IMR-90 (cell line): ENCODE measurements at regions not wholly inside any gene's neighbourhood (a gene's known extent, or its start where the extent isn't known, plus 50 kb on each side); places are given as distances from the start of the nearest gene placed in this dataset.

ENCODE experiments used
- ATAC-seq: fragments of 200-7000 bp; cut with Tn5 transposase; 2 replicates; pipeline ENCODE4 v1.9.1; 2020; ENCODE audit warnings: low read depth, mild to moderate bottlenecking, moderate library complexity
- BruUV-seq: library from RNA; stranded (reverse); fragments of 400-500 nt; replicated peaks from 2 replicates; lab custom pipeline; 2021; lab: Mats Ljungman, UMichigan
- CTCF ChIA-PET: fragments of 300-600 bp; formaldehyde crosslinking; extraction: SDS; loops from one replicate; lab custom pipeline; 2021; ENCODE audit warnings: antibody characterized with exemption; lab: Yijun Ruan, JAX
- POLR2A ChIA-PET: fragments of 300-600 bp; sonication (Branson Sonifier 250); formaldehyde crosslinking; loops from one replicate; lab custom pipeline; 2022; ENCODE audit warnings: antibody characterized with exemption; ENCODE audit not compliant: unreplicated experiment; lab: Charles Lee
- DNase-seq: peaks from one replicate; pipeline ENCODE4 v3.0.0; 2013
- H2AFZ ChIP-seq: replicated peaks from 2 replicates; pipeline ENCODE3; 2013; ENCODE audit warnings: low read length, mild to moderate bottlenecking; ENCODE audit not compliant: poor library complexity
- H2AK5ac ChIP-seq: 2 replicates; pipeline ENCODE4 v1.6.1; 2013; ENCODE audit warnings: low read depth, low read length, inconsistent platforms
- H2AK9ac ChIP-seq: replicated peaks from 2 replicates; pipeline ENCODE3; 2013; ENCODE audit warnings: mild to moderate bottlenecking, low read depth, low read length, moderate library complexity; ENCODE audit not compliant: poor library complexity
- H2BK120ac ChIP-seq: 2 replicates; pipeline ENCODE4 v1.6.1; 2013; ENCODE audit warnings: low read depth, low read length, inconsistent platforms
- H2BK15ac ChIP-seq: 3 replicates; pipeline ENCODE4 v1.6.1; 2013; ENCODE audit warnings: low read depth, low read length, inconsistent platforms
- H2BK20ac ChIP-seq: 2 replicates; pipeline ENCODE4 v1.6.1; 2013; ENCODE audit warnings: low read depth, mild to moderate bottlenecking, inconsistent platforms, low read length, moderate library complexity
- H2BK5ac ChIP-seq: 2 replicates; pipeline ENCODE4 v1.6.1; 2013; ENCODE audit warnings: mild to moderate bottlenecking, low read depth, low read length, inconsistent platforms; ENCODE audit not compliant: poor library complexity, severe bottlenecking
- H3K14ac ChIP-seq: replicated peaks from 2 replicates; pipeline ENCODE4 v1.6.1; 2013; ENCODE audit warnings: low read depth, low read length, inconsistent platforms
- H3K18ac ChIP-seq: 2 replicates; pipeline ENCODE4 v1.6.1; 2013; ENCODE audit warnings: low read depth, low read length, control low read depth
- H3K23ac ChIP-seq: 2 replicates; pipeline ENCODE4 v1.6.1; 2013; ENCODE audit warnings: low read depth, low read length, inconsistent platforms
- H3K27ac ChIP-seq: 2 replicates; pipeline ENCODE4 v1.5.1; 2013; ENCODE audit warnings: mild to moderate bottlenecking, control low read depth, low read length; ENCODE audit not compliant: insufficient read depth
- H3K27me3 ChIP-seq: 2 replicates; pipeline ENCODE4 v1.6.1; 2013; ENCODE audit warnings: low read length; ENCODE audit not compliant: control insufficient read depth, insufficient read depth
- H3K36me3 ChIP-seq: 2 replicates; pipeline ENCODE4 v1.6.1; 2013; ENCODE audit warnings: low read length, mixed read lengths; ENCODE audit not compliant: control insufficient read depth, insufficient read depth
- H3K4ac ChIP-seq: 2 replicates; pipeline ENCODE4 v1.6.1; 2013; ENCODE audit warnings: low read depth, low read length, inconsistent platforms
- H3K4me1 ChIP-seq: 2 replicates; pipeline ENCODE4 v1.6.1; 2013; ENCODE audit warnings: low read length, mixed read lengths; ENCODE audit not compliant: control insufficient read depth, insufficient read depth
- H3K4me2 ChIP-seq: 2 replicates; pipeline ENCODE4 v1.6.1; 2013; ENCODE audit warnings: low read depth, mild to moderate bottlenecking, control low read depth, low read length, moderate library complexity
- H3K4me3 ChIP-seq: 2 replicates; pipeline ENCODE4 v1.5.1; 2013; ENCODE audit warnings: low read depth, mild to moderate bottlenecking, control low read depth, low read length, moderate library complexity; ENCODE audit not compliant: insufficient read depth
- H3K56ac ChIP-seq: 2 replicates; pipeline ENCODE4 v1.6.1; 2013; ENCODE audit warnings: low read length, inconsistent platforms; ENCODE audit not compliant: insufficient read depth; ENCODE audit errors: extremely low read depth
- H3K79me1 ChIP-seq, 2 experiments: 2 replicates each; pipeline ENCODE4 v1.6.1; 2013; ENCODE audit warnings: low read length in 2 of 2, inconsistent platforms in 1 of 2, low read depth in 1 of 2
- H3K9ac ChIP-seq: 2 replicates; pipeline ENCODE4 v1.6.1; 2013; ENCODE audit warnings: low read depth, low read length, control low read depth
- H3K9me1 ChIP-seq: 2 replicates; pipeline ENCODE4 v1.6.1; 2013; ENCODE audit warnings: low read length, inconsistent platforms; ENCODE audit not compliant: insufficient read depth
- H3K9me3 ChIP-seq: 2 replicates; pipeline ENCODE4 v1.6.1; 2013; ENCODE audit warnings: low read length; ENCODE audit not compliant: control insufficient read depth, insufficient read depth
- H4K20me1 ChIP-seq: 2 replicates; pipeline ENCODE4 v1.6.1; 2013; ENCODE audit warnings: low read length, inconsistent platforms; ENCODE audit not compliant: insufficient read depth
- H4K5ac ChIP-seq: 2 replicates; pipeline ENCODE4 v1.6.1; 2013; ENCODE audit warnings: mild to moderate bottlenecking, low read depth, low read length, control low read depth
- H4K8ac ChIP-seq, 2 experiments: 2 replicates each; pipeline ENCODE4 v1.6.1; 2013; ENCODE audit warnings: low read depth in 2 of 2, low read length in 2 of 2, control low read depth in 1 of 2, inconsistent platforms in 1 of 2
- H4K91ac ChIP-seq: 2 replicates; pipeline ENCODE4 v1.6.1; 2013; ENCODE audit warnings: low read depth, low read length, inconsistent platforms; ENCODE audit not compliant: insufficient read depth
- BHLHE40 ChIP-seq: fragments of 150-350 bp; IDR thresholded peaks from 2 replicates; pipeline ENCODE4 v1.6.1; 2016; ENCODE audit warnings: mild to moderate bottlenecking, low read depth, low read length
- CEBPB ChIP-seq: IDR thresholded peaks from 2 replicates; pipeline ENCODE4 v1.6.1; 2012; ENCODE audit warnings: low read depth, low read length, improper control_type of control experiment
- CHD1 ChIP-seq: IDR thresholded peaks from 2 replicates; pipeline ENCODE4 v1.6.1; 2012; ENCODE audit warnings: low read depth, low read length, improper control_type of control experiment
- CTCF ChIP-seq: conservative IDR thresholded peaks from 2 replicates; pipeline ENCODE4 v1.5.1; 2012; ENCODE audit warnings: mild to moderate bottlenecking, low read depth, low read length, improper control_type of control experiment
- FOS ChIP-seq: fragments of 150-350 bp; IDR thresholded peaks from 2 replicates; pipeline ENCODE4 v1.6.1; 2016; ENCODE audit warnings: low read depth, low read length
- MAFK ChIP-seq: IDR thresholded peaks from 2 replicates; pipeline ENCODE4 v1.6.1; 2012; ENCODE audit warnings: low read depth, low read length, improper control_type of control experiment
- MAZ ChIP-seq: IDR thresholded peaks from 2 replicates; pipeline ENCODE4 v1.6.1; 2012; ENCODE audit warnings: low read depth, mild to moderate bottlenecking, low read length, improper control_type of control experiment, moderate library complexity, borderline replicate concordance
- MXI1 ChIP-seq: IDR thresholded peaks from 2 replicates; pipeline ENCODE4 v1.6.1; 2012; ENCODE audit warnings: low read depth, mild to moderate bottlenecking, low read length, moderate library complexity, borderline replicate concordance
- NFE2L2 ChIP-seq: fragments of 150-350 bp; IDR thresholded peaks from 2 replicates; pipeline ENCODE4 v1.6.1; 2016; ENCODE audit warnings: low read depth, mild to moderate bottlenecking, low read length
- POLR2A ChIP-seq: IDR thresholded peaks from 2 replicates; pipeline ENCODE4 v1.6.1; 2012; ENCODE audit warnings: mild to moderate bottlenecking, low read depth, low read length
- RAD21 ChIP-seq: IDR thresholded peaks from 2 replicates; pipeline ENCODE4 v1.6.1; 2012; ENCODE audit warnings: low read length, improper control_type of control experiment
- RCOR1 ChIP-seq: IDR thresholded peaks from 2 replicates; pipeline ENCODE4 v1.6.1; 2012; ENCODE audit warnings: mild to moderate bottlenecking, low read length, improper control_type of control experiment; ENCODE audit not compliant: insufficient replicate concordance
- RFX5 ChIP-seq: IDR thresholded peaks from 2 replicates; pipeline ENCODE4 v1.8.0; 2012; ENCODE audit warnings: low read depth, mild to moderate bottlenecking, low read length, moderate library complexity
- SMC3 ChIP-seq: fragments of 150-350 bp; IDR thresholded peaks from 2 replicates; pipeline ENCODE4 v1.6.1; 2016; ENCODE audit warnings: low read depth, mild to moderate bottlenecking, antibody characterized with exemption, low read length, moderate library complexity
- WGBS, 2 experiments: methylation state at CpG; one replicate each; pipeline versions ENCODE4 v1.1.5 to v1.1.7; 2013; ENCODE audit warnings: missing lambda C conversion rate in 2 of 2; ENCODE audit not compliant: insufficient read length in 1 of 2; ENCODE audit errors: extremely low coverage in 2 of 2; 5-methylcytosine and 5-hydroxymethylcytosine counted together
- dilution Hi-C: fragments of 300-500 bp; cut with HindIII; formaldehyde crosslinking; loops from one replicate; pipeline ENCODE4 v1.14.3; 2018; ENCODE audit warnings: low sequenced_read_pairs; ENCODE audit not compliant: unreplicated experiment
- in situ Hi-C: fragments of 300-500 bp; cut with MboI; formaldehyde crosslinking; loops from 3 replicates; pipeline ENCODE4 v1.14.3; 2019; ENCODE audit warnings: low sequenced_read_pairs, inconsistent platforms, mixed read lengths
- intact Hi-C: fragments of 100-400 bp; cut with micrococcal nuclease; formaldehyde crosslinking; loops from 2 replicates; pipeline ENCODE4 v1.10.0; 2022
- TF ChIP-seq, protein P1 (sequence below): fragments of 150-350 bp; IDR thresholded peaks from 2 replicates; pipeline ENCODE4 v1.6.1; 2016; ENCODE audit warnings: low read depth, mild to moderate bottlenecking, low read length, moderate library complexity, borderline replicate concordance
- TF ChIP-seq, protein P2 (sequence below): fragments of 150-350 bp; IDR thresholded peaks from 2 replicates; pipeline ENCODE4 v1.6.1; 2017; ENCODE audit warnings: mild to moderate bottlenecking, antibody characterized with exemption, low read length, low read depth

- Histone ChIP-seq H3K36me3 (no peaks in the 10 kb centered on the region), H2BK20ac (no peak overlapping the region), H4K8ac (no peak overlapping the region), H2BK120ac (no peak overlapping the region), H3K4me2 (no peak overlapping the region), H4K20me1 (peaks cover 5% of the 10 kb centered on the region; the same call in 1 of the 2 replicates), H3K27ac (no peak overlapping the region), H3K27me3 (peaks cover 32% of the 10 kb centered on the region), H3K4me3 (no peak overlapping the region), H2BK5ac (no peak overlapping the region), H3K4ac (no peak overlapping the region), H3K4me1 (peaks cover 4% of the 10 kb centered on the region), H3K79me1 (no peaks in the 10 kb centered on the region), H3K56ac (no peak overlapping the region), H3K14ac (no peak overlapping the region), H2AK9ac (no peak overlapping the region), H3K9me1 (peaks cover 8% of the 10 kb centered on the region), H2AFZ (no peak overlapping the region), H3K9ac (no peak overlapping the region), H3K9me3 (no peaks in the 10 kb centered on the region), H3K23ac (no peak overlapping the region), H4K5ac (no peak overlapping the region), H3K18ac (no peak overlapping the region), H4K91ac (no peak overlapping the region), H2AK5ac (no peak overlapping the region), H2BK15ac (no peak overlapping the region)
- dilution Hi-C loops (no loop called here), in situ Hi-C loops (no loop called here), intact Hi-C loops (no loop called here)
- ATAC-seq (no peak), DNase-seq (no peak)
- ChIA-PET POLR2A (no interaction called here), CTCF (no interaction called here)
- no TSS peak for BruUV-seq
- no CpG with 5 or more reads among the region's 6 CpGs for WGBS, 2 experiments
- TF ChIP-seq, protein P1, sequence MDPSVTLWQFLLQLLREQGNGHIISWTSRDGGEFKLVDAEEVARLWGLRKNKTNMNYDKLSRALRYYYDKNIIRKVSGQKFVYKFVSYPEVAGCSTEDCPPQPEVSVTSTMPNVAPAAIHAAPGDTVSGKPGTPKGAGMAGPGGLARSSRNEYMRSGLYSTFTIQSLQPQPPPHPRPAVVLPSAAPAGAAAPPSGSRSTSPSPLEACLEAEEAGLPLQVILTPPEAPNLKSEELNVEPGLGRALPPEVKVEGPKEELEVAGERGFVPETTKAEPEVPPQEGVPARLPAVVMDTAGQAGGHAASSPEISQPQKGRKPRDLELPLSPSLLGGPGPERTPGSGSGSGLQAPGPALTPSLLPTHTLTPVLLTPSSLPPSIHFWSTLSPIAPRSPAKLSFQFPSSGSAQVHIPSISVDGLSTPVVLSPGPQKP, result no peak
- TF ChIP-seq, protein P2, sequence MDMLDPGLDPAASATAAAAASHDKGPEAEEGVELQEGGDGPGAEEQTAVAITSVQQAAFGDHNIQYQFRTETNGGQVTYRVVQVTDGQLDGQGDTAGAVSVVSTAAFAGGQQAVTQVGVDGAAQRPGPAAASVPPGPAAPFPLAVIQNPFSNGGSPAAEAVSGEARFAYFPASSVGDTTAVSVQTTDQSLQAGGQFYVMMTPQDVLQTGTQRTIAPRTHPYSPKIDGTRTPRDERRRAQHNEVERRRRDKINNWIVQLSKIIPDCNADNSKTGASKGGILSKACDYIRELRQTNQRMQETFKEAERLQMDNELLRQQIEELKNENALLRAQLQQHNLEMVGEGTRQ, result no peak
- TF ChIP-seq MXI1, result no peak
- TF ChIP-seq BHLHE40, result no peak
- no peak for TF ChIP-seq MAFK
- no peak for TF ChIP-seq RCOR1
- TF ChIP-seq CHD1, result no peak
- no peak for TF ChIP-seq CEBPB
- no peak for TF ChIP-seq CTCF
- TF ChIP-seq FOS, result no peak
- no peak for TF ChIP-seq SMC3
- TF ChIP-seq POLR2A, result no peak
- no peak for TF ChIP-seq RFX5
- no peak for TF ChIP-seq NFE2L2
- TF ChIP-seq RAD21, result no peak
- TF ChIP-seq MAZ, result no peak
Measured at GRCh38 chr14:58944343-58944967, 244.0 kb upstream of the DAAM1 start.
